Osteocyte (in vitro differentiated cells): ENCODE measurements at regions not wholly inside any gene's neighbourhood (a gene's known extent, or its start where the extent isn't known, plus 50 kb on each side); places are given as distances from the start of the nearest gene placed in this dataset.

Source experiments
- DNase-seq: peaks from one replicate; pipeline ENCODE4 v3.0.0; 2021; ENCODE audit warnings: mixed read lengths; ENCODE audit not compliant: unreplicated experiment; ENCODE audit errors: extremely low spot score
- H3K27ac Mint-ChIP-seq: one replicate; pipeline ENCODE4 v1.8.0; 2021; ENCODE audit warnings: mild to moderate bottlenecking, mixed read lengths; ENCODE audit not compliant: unreplicated experiment
- H3K27me3 Mint-ChIP-seq: one replicate; pipeline ENCODE4 v1.8.0; 2021; ENCODE audit warnings: mixed read lengths; ENCODE audit not compliant: unreplicated experiment
- H3K36me3 Mint-ChIP-seq: one replicate; pipeline ENCODE4 v1.8.0; 2021; ENCODE audit warnings: mixed read lengths; ENCODE audit not compliant: unreplicated experiment
- H3K4me1 Mint-ChIP-seq: one replicate; pipeline ENCODE4 v1.8.0; 2021; ENCODE audit warnings: mixed read lengths; ENCODE audit not compliant: unreplicated experiment
- H3K4me3 Mint-ChIP-seq: one replicate; pipeline ENCODE4 v1.8.0; 2021; ENCODE audit warnings: mild to moderate bottlenecking, moderate library complexity, mixed read lengths; ENCODE audit not compliant: unreplicated experiment
- H3K9me3 Mint-ChIP-seq: one replicate; pipeline ENCODE4 v1.8.0; 2021; ENCODE audit warnings: mixed read lengths; ENCODE audit not compliant: unreplicated experiment
- CTCF ChIP-seq: fragments of 200-600 bp; sonication (generic); IDR thresholded peaks from 2 replicates; pipeline ENCODE4 v1.5.0; 2021; ENCODE audit warnings: antibody characterized with exemption, mild to moderate bottlenecking, moderate library complexity

GRCh38 chr16:85291302-85292148, 179.3 kb upstream of the CIBAR2 start:
- Mint-ChIP-seq H3K4me1 (peaks cover 44% of the 10 kb centered on the region), H3K9me3 (no peaks in the 10 kb centered on the region), H3K27me3 (no peaks in the 10 kb centered on the region), H3K4me3 (no peak overlapping the region), H3K36me3 (no peaks in the 10 kb centered on the region), H3K27ac (no peak overlapping the region)
- no peak for DNase-seq
- no peak for TF ChIP-seq CTCF

GRCh38 chr16:85293458-85293857, 181.2 kb upstream of the CIBAR2 start:
- no peak for TF ChIP-seq CTCF
- Mint-ChIP-seq H3K4me1 (peaks cover 32% of the 10 kb centered on the region), H3K9me3 (no peaks in the 10 kb centered on the region), H3K27me3 (no peaks in the 10 kb centered on the region), H3K27ac (no peak overlapping the region), H3K36me3 (no peaks in the 10 kb centered on the region), H3K4me3 (no peak overlapping the region)
- DNase-seq = no peak

GRCh38 chr16:85293904-85294642, 181.8 kb upstream of the CIBAR2 start:
- DNase-seq = no peak
- no peaks in the 10 kb centered on the region for H3K36me3 Mint-ChIP-seq

GRCh38 chr16:85294810-85295508, 182.7 kb upstream of the CIBAR2 start:
- H3K27ac Mint-ChIP-seq = no peak overlapping the region
- H3K27me3 Mint-ChIP-seq = no peaks in the 10 kb centered on the region
- no peak for TF ChIP-seq CTCF
- no peak overlapping the region for H3K4me3 Mint-ChIP-seq
- H3K36me3 Mint-ChIP-seq = no peaks in the 10 kb centered on the region
- DNase-seq = no peak
- H3K9me3 Mint-ChIP-seq = no peaks in the 10 kb centered on the region
- peaks cover 30% of the 10 kb centered on the region for H3K4me1 Mint-ChIP-seq

More at GRCh38 chr16:85293904-85294642, 181.8 kb upstream of the CIBAR2 start:
- Mint-ChIP-seq H3K9me3 (no peaks in the 10 kb centered on the region), H3K27ac (no peak overlapping the region), H3K4me1 (peaks cover 32% of the 10 kb centered on the region), H3K4me3 (no peak overlapping the region), H3K27me3 (no peaks in the 10 kb centered on the region)
- TF ChIP-seq CTCF = no peak
